SW480 (cell line): ENCODE measurements at regions not wholly inside any gene's neighbourhood (a gene's known extent, or its start where the extent isn't known, plus 50 kb on each side); places are given as distances from the start of the nearest gene placed in this dataset.
"Not testable (repeated sequence)": the region's sequence is repeated elsewhere in the genome, so short reads cannot be mapped to it uniquely, and the experiment has no call there.

Experiments
- DNase-seq: peaks from one replicate; pipeline ENCODE4 v3.0.0-alpha.2; 2016; ENCODE audit warnings: low spot score

- DNase-seq: not testable (repeated sequence)
Observed at GRCh38 chr5:125253634-125254033, 507.2 kb upstream of the ZNF608 start.

DNA sequence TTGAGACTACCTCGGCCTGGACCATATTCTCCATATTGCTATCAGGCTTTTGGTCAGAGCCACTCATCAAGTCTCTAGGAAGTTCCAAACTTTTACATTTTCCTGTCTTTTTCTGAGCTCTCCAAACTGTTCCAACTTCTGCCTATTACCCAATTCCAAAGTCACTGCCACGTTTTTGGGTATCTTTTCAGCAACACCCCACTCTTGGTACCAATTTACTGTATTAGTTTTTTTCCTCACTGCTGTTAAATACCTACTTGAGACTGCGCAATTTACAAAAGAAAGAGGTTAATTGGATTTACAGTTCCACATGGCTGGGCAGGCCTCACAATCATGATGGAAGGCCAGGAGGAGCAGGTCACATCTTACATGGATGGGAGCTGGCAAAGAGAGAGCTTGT, 507.8 kb upstream of the ZNF608 start:
- DNase-seq: no peak

DNA sequence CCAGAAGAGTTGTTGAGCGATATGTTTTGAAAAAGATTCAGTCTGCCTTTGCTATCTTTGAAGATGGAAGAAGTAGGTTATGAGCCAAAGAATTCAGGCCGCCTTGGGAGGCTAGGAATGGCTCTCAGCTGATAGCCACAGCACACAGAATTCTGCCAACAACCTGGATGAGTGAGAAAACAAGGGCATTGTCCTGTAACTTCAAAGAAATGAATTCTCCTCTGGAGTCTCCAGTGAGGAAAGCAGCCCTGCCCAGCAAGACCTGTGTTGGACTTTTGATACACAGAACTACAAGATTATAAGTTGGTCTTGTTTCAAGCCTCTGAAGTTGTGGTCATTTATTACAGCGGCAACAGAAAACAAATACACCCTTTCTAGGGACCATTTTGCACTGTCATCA, 509.9 kb upstream of the ZNF608 start:
- DNase-seq: no peak

- peak; percentile 76 for DNase-seq
Observed at GRCh38 chr5:125257057-125257972, 510.9 kb upstream of the ZNF608 start.

GRCh38 chr5:125257997-125258396, 511.6 kb upstream of the ZNF608 start:
- DNase-seq: no peak

DNA sequence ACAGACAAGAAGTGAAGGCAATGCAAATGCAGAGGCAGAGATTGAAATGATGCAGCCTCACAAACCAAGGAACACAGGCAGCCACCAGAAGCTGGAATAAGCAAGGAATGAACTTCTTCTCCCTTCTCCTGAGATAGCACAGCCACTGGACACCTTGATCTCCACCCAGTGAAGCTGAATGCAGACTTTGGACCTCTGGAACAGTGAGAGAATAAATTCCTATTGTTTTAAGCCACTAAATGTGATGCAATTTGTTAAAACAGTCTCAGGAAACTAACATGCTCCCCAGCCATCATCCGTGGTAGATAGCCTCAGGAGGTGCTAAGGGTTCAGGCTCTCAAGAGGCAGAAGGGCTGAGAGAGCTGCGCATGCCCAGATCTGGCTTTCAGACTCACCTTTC, 512.2 kb upstream of the ZNF608 start:
- DNase-seq: no peak

DNA sequence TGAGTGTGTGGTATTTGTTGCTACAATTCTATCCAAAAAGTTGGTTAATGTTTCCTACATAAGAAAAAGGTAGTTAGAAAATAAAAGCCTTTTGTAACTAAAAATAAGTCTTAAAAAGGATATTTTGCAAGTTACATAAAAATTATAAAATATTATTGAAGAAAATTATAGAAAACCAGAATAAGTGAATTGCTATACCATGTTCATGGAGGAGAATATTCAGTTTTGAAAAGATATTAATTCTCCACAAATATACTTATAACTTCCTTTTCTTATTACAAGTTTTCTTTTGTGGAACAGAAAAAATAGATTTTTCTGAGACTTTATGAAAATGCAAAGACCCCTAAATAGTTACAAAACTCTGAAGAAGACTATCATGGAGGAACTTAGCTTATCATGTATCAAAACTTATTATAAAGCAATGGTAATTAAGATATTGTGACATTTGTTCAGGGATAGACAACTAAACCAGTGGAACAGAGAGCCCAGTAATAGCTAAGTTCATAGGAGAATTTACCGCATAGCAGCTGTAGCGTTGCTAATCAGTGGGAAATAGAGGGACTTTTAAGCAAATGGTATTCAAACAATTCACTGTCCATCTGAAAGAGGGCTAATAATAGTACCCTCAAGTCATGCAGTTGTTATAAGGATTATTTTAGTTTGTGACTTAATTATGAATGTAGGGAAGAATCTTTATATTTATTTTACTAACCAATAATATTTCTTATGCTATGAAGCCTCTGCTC, 515.2 kb upstream of the ZNF608 start:
- DNase-seq: no peak

DNA sequence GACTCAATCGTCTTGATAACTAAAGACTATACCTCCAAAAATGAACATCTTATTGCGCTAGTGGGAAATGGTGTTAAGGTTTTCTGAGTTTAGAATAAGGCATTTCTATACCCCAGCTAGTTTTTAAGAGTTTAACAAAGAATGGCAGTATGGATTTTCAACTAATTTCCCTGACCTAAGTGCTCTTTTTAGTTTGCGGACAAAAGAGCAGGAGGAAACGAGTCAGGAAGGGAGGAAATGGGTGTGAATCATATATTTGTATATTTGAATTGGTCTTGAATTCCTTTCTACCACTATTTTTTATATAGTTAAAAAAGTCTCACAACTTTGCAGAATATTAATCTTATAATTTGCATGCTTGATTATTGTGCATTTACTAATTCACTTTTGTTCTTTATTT, 516.3 kb upstream of the ZNF608 start:
- DNase-seq: no peak

- no peak for DNase-seq
Observed at GRCh38 chr5:125263356-125263755, 516.9 kb upstream of the ZNF608 start.

- no peak for DNase-seq
Observed at GRCh38 chr5:125266106-125266505, 519.7 kb upstream of the ZNF608 start.

- DNase-seq: peak; percentile 27
Observed at GRCh38 chr5:125267636-125268248, 521.3 kb upstream of the ZNF608 start.

GRCh38 chr5:125269926-125270325, 523.5 kb upstream of the ZNF608 start:
- DNase-seq: no peak

- no peak for DNase-seq
Observed at GRCh38 chr5:125272357-125272756, 525.9 kb upstream of the ZNF608 start.

- no peak for DNase-seq
Observed at GRCh38 chr5:125274211-125274610, 527.8 kb upstream of the ZNF608 start.

DNA sequence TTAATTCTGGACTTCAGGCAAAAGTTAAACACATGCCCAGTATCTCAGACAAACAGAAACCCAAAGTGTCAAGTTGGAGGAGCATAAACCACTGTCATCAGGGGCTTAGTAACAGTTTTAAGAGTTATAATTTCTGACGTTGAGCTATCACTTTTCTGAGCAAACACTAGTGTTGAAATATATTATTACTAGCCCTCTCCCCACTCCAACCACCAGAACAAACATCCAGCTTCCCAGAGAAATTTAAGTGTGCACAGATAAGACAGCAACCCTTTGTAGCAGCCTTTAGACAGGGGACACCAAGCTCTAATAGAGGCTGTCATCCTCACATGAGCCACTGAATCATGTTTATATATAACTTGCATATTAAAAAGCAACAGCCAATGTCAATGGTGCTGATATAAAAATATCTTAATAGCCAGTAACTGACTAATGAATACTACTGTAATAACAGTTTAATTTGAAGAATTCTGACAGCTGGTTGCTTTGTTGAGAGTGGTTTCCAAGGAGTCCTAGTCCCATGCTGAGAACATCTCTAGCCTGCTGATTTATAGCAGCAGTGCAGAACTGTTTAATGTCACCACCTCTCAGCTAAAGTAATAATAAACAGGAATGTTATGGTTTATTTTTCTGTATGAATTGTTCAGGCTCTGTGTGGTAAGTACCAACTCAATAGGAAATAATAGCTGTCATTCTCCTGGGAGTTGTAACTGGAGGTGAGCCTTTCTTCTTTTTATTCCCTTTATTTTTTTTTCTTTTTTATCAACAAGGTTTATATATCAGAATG, 528.7 kb upstream of the ZNF608 start:
- DNase-seq: no peak

DNA sequence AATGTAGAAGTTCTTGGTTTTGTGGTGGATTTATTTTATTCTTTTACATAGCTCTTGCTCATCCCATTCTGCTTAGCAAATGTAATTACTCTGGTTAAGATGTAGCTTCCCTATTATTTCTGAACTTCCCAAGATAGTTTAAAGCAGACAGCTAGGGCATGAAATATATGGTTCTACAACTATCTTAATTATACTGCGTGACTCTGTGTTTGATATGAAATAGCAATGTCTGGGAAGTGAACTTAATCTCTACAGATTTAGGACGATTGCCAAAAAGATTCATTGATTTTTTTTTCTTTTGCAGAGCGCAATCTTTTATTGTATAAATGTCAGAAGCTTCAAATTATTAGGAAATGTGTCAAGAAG, 529.3 kb upstream of the ZNF608 start:
- no peak for DNase-seq

DNA sequence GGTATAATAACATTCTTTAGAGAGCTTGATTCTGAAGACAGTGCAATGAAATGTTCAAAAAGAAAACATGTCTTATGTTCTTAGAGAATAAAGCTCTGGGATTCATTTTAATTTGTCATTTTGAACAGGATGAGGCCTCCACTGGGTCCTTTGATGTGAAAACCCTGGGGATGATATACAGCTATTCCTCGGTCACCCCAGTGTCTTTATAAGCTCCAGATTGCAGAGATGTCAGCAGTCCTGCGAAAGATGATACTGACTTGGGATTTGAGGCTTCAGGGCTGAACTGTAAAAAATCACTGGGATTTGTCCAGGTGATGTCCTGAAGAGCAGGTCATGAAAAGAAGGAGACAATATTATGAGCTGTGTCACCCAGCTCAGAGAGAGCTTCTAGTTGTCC, 529.7 kb upstream of the ZNF608 start:
- no peak for DNase-seq

GRCh38 chr5:125277494-125278154, 531.2 kb upstream of the ZNF608 start:
- peak; percentile 87 for DNase-seq

DNA sequence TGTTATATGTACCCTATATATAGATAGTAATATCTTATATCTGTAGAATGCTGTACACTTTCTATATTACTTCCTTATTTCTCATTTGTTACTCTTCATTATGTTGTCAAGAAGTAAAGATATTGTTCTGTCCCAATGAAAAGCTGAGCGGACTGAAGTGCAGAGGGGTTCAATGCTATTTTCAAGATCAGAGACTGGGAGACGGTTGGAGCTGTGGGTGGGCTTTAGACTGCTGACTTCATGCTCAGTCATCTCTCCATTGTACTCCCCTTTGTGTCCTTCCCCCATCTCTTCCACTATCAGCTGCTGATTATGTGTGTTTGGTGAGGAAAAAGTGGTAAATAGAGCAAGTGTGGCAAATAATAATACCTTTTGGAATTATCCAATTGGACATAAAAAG, 532.3 kb upstream of the ZNF608 start:
- DNase-seq: no peak

- no peak for DNase-seq
Observed at GRCh38 chr5:125281667-125282066, 535.2 kb upstream of the ZNF608 start.

GRCh38 chr5:125283372-125283771, 536.9 kb upstream of the ZNF608 start:
- no peak for DNase-seq

DNA sequence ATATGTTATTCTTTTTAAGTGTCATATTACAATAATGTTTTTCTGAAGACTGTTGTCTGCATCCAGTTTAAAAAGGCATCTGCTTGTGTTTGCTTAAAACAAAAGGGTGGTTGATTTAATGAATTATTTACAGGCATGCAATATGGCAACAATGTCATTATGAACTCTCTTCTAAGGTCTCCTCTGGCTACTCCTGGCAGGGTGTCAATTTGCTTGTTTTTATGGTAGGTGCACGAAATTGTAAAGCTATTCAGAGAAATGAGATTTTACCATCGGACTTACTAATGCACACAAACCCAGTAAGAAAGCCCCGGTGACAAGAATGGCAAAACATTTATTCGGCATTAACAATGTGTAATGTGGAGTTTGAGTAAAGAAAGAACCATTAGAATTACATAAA, 539.8 kb upstream of the ZNF608 start:
- no peak for DNase-seq
